A549 (cell line): ENCODE measurements at regions not wholly inside any gene's neighbourhood (a gene's known extent, or its start where the extent isn't known, plus 50 kb on each side); places are given as distances from the start of the nearest gene placed in this dataset.

Experiments
- ATAC-seq, 2 experiments: fragments of 200-7000 bp in 1 of 2; fragments of >200 bp in 1 of 2; cut with Nextera tagmentation in 1 of 2; cut with Tn5 transposase in 1 of 2; 3 replicates each; pipeline versions ENCODE4 v1.8.0 to v1.9.1; 2018 to 2020; ENCODE audit warnings: mild to moderate bottlenecking in 1 of 2, moderate library complexity in 1 of 2
- CTCF ChIA-PET: fragments of 300-600 bp; sonication (Branson Sonifier 250); formaldehyde crosslinking; extraction: SDS; loops from one replicate; lab custom pipeline; 2021; ENCODE audit warnings: antibody characterized with exemption, inconsistent platforms; lab: Yijun Ruan, JAX
- POLR2A ChIA-PET: fragments of 350-600 bp; formaldehyde crosslinking; extraction: SDS; loops from one replicate; lab custom pipeline; 2021; ENCODE audit warnings: antibody characterized with exemption, inconsistent platforms; lab: Yijun Ruan, JAX
- DNase-seq, 2 experiments: peaks; one replicate each; pipeline versions ENCODE4 v3.0.0 to v3.0.0-alpha.2; 2011 to 2016; ENCODE audit warnings: low read depth in 1 of 2, low spot score in 1 of 2
- FAIRE-seq: peaks from 2 replicates; lab custom pipeline; 2011; peaks lifted over from hg19 to GRCh38; lab: Jason Lieb, UNC
- H3K27ac ChIP-seq, 2 experiments: fragments of >200 bp; sonication (Bioruptor Twin); formaldehyde crosslinking; 3 replicates each; pipeline ENCODE4 v1.5.1; 2016 to 2017
- H3K4me1 ChIP-seq: fragments of >200 bp; sonication (Bioruptor Twin); formaldehyde crosslinking; 3 replicates; pipeline ENCODE4 v1.6.1; 2016
- H3K4me2 ChIP-seq: fragments of >200 bp; sonication (Bioruptor Twin); formaldehyde crosslinking; 3 replicates; pipeline ENCODE4 v1.6.1; 2016
- H3K4me3 ChIP-seq: fragments of >200 bp; sonication (Bioruptor Twin); formaldehyde crosslinking; 3 replicates; pipeline ENCODE4 v1.5.1; 2016
- H3K9me3 ChIP-seq: fragments of >200 bp; sonication (Bioruptor Twin); formaldehyde crosslinking; 3 replicates; pipeline ENCODE4 v1.6.1; 2016
- CEBPB ChIP-seq, 2 experiments: fragments of >200 bp in 1 of 2; sonication (Bioruptor Twin) in 1 of 2; formaldehyde crosslinking in 1 of 2; IDR thresholded peaks; 2 replicates each; pipeline ENCODE4 v1.6.1; 2012 to 2016
- E2F6 ChIP-seq: IDR thresholded peaks from 2 replicates; pipeline ENCODE4 v1.6.1; 2012; ENCODE audit warnings: low read depth, borderline replicate concordance
- FOSL2 ChIP-seq, 2 experiments: fragments of 450-650 bp in 1 of 2; fragments of >200 bp in 1 of 2; sonication (Bioruptor Twin) in 1 of 2; formaldehyde crosslinking; IDR thresholded peaks; 2 replicates each; pipeline versions ENCODE4 v1.5.0 to v1.6.1; 2016 to 2020; ENCODE audit warnings: mild to moderate bottlenecking in 1 of 2, moderate library complexity in 1 of 2
- GATA3 ChIP-seq: IDR thresholded peaks from 2 replicates; pipeline ENCODE4 v1.6.1; 2012; ENCODE audit warnings: borderline replicate concordance
- HDAC2 ChIP-seq: fragments of 200-600 bp; sonication (generic); IDR thresholded peaks from 2 replicates; pipeline ENCODE4 v1.6.1; 2016
- HOXB13 ChIP-seq: fragments of 250-450 bp; sonication (Bioruptor Pico); IDR thresholded peaks from 2 replicates; pipeline ENCODE4 v1.5.0; 2020; ENCODE audit warnings: low read depth, mild to moderate bottlenecking, moderate library complexity
- JUN ChIP-seq, 2 experiments: fragments of >200 bp; sonication (Bioruptor Twin); formaldehyde crosslinking; IDR thresholded peaks; 2 replicates in 1 of 2; 3 replicates in 1 of 2; pipeline ENCODE4 v1.6.1; 2016 to 2017
- KDM1A ChIP-seq: fragments of 200-600 bp; sonication (generic); IDR thresholded peaks from 2 replicates; pipeline ENCODE4 v1.6.1; 2016; ENCODE audit warnings: low read depth, mild to moderate bottlenecking
- KDM5A ChIP-seq: fragments of 200-600 bp; sonication (generic); IDR thresholded peaks from 2 replicates; pipeline ENCODE4 v1.6.1; 2016; ENCODE audit warnings: antibody characterized with exemption, mild to moderate bottlenecking
- MAZ ChIP-seq: fragments of 150-350 bp; IDR thresholded peaks from 2 replicates; pipeline ENCODE4 v1.6.1; 2014; ENCODE audit warnings: antibody characterized with exemption, low read depth, low read length, borderline replicate concordance
- NFE2L2 ChIP-seq: fragments of 150-350 bp; conservative IDR thresholded peaks from 2 replicates; pipeline ENCODE4 v1.6.1; 2014; ENCODE audit warnings: low read length
- NPAS2 ChIP-seq: fragments of 250-450 bp; sonication (Bioruptor Pico); IDR thresholded peaks from 2 replicates; pipeline ENCODE4 v1.8.0; 2022; ENCODE audit warnings: mild to moderate bottlenecking, moderate library complexity, borderline replicate concordance
- POLR2AphosphoS2 ChIP-seq: conservative IDR thresholded peaks from 2 replicates; pipeline ENCODE4 v1.6.1; 2012; ENCODE audit warnings: low read length, improper control_type of control experiment, inconsistent platforms
- ZFP36 ChIP-seq: fragments of 450-650 bp; IDR thresholded peaks from 2 replicates; pipeline ENCODE4 v1.6.1; 2014; ENCODE audit warnings: borderline replicate concordance; ENCODE audit not compliant: partially characterized antibody
- ZSCAN20 ChIP-seq: fragments of 250-450 bp; sonication (Bioruptor Pico); IDR thresholded peaks from 2 replicates; pipeline ENCODE4 v1.8.0; 2022; ENCODE audit warnings: mild to moderate bottlenecking, moderate library complexity
- WGBS: methylation state at CpG from one replicate; pipeline ENCODE4 v1.1.6; 2017; ENCODE audit errors: missing lambda C conversion rate; 5-methylcytosine and 5-hydroxymethylcytosine counted together
- TF ChIP-seq, protein P1 (sequence below): IDR thresholded peaks from 2 replicates; pipeline ENCODE4 v1.6.1; 2012
- TF ChIP-seq, protein P2 (sequence below): fragments of 250-450 bp; sonication (Bioruptor Pico); IDR thresholded peaks from 2 replicates; pipeline ENCODE4 v1.5.0; 2021; ENCODE audit warnings: mild to moderate bottlenecking, moderate library complexity, borderline replicate concordance
- TF ChIP-seq, protein P3 (sequence below): fragments of >200 bp; sonication (Bioruptor Twin); formaldehyde crosslinking; IDR thresholded peaks from 2 replicates; pipeline ENCODE4 v1.6.1; 2016
- TF ChIP-seq, protein P4 (sequence below): fragments of 250-450 bp; sonication (Bioruptor Pico); IDR thresholded peaks from 2 replicates; pipeline ENCODE4 v1.5.0; 2020; ENCODE audit warnings: low read depth, mild to moderate bottlenecking, moderate library complexity

DNA sequence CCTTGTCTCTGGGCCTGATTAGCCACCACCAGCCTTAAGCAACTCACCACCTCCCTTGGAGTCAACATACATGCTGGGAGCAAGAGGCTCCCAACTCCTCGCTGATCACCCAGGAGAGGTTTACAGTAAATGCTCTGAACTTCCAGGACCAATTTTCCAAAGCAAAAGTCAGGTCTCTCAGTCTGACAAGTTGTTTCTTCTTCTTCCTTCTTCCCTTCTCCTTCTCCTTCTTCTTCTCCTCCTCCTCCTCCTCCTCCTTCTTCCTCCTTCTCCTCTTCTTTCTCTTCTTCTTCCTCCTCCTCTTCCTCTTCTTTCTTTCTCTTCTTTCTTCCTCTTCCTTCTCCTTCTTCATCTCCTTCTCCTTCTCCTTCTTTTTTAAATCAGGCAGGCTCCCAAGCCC is 148.2 kb downstream of the NECTIN1 start:
- Histone ChIP-seq H3K4me2 (no peak overlapping the region), H3K4me1 (no peaks in the 10 kb centered on the region), H3K27ac (no peak overlapping the region), H3K9me3 (no peaks in the 10 kb centered on the region), H3K4me3 (no peak overlapping the region)
- ChIA-PET CTCF (interaction anchor here (0.8 kb wide), 1 partner anchor 1800 kb away, joined by 3 read pairs; no protein-coding TSS in a partner anchor), POLR2A (no interaction called here)
- WGBS = 25% methylated on average over 1 of the region's 1 CpG
- DNase-seq (no peak), FAIRE-seq (no peak), ATAC-seq (no peak)
- TF ChIP-seq, protein P1, sequence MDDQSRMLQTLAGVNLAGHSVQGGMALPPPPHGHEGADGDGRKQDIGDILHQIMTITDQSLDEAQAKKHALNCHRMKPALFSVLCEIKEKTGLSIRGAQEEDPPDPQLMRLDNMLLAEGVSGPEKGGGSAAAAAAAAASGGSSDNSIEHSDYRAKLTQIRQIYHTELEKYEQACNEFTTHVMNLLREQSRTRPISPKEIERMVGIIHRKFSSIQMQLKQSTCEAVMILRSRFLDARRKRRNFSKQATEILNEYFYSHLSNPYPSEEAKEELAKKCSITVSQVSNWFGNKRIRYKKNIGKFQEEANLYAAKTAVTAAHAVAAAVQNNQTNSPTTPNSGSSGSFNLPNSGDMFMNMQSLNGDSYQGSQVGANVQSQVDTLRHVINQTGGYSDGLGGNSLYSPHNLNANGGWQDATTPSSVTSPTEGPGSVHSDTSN = no peak
- TF ChIP-seq, protein P2, sequence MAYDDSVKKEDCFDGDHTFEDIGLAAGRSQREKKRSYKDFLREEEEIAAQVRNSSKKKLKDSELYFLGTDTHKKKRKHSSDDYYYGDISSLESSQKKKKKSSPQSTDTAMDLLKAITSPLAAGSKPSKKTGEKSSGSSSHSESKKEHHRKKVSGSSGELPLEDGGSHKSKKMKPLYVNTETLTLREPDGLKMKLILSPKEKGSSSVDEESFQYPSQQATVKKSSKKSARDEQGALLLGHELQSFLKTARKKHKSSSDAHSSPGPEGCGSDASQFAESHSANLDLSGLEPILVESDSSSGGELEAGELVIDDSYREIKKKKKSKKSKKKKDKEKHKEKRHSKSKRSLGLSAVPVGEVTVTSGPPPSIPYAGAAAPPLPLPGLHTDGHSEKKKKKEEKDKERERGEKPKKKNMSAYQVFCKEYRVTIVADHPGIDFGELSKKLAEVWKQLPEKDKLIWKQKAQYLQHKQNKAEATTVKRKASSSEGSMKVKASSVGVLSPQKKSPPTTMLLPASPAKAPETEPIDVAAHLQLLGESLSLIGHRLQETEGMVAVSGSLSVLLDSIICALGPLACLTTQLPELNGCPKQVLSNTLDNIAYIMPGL (CRISPR knock-in tag) = no peak
- TF ChIP-seq ZSCAN20 (CRISPR knock-in tag) (no peak), HOXB13 (CRISPR knock-in tag) (no peak)

DNA sequence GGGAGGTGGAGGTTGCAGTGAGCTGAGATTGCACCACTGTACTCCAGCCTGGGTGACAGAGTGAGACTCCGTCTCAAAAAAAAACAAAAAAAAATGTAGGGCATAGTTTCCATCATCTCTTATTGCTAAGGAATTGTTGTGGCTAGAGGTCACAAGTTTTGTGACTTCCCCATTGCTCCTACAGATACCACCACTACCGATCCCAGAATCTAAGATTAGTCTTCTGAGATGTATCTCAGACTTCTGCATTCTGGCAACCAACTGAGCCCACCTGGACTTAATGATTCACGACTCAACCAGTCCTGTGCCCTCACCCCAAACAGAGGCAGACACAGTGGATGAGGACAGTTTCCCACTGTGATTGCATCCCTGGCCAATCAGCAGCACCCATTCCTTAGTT is 148.9 kb downstream of the NECTIN1 start:
- ATAC-seq = no peak
- no peak for FAIRE-seq
- Histone ChIP-seq H3K27ac (no peak overlapping the region), H3K4me1 (no peaks in the 10 kb centered on the region), H3K4me3 (no peak overlapping the region), H3K4me2 (no peak overlapping the region), H3K9me3 (no peaks in the 10 kb centered on the region)
- 78% methylated on average over 3 of the region's 3 CpGs for WGBS
- CTCF ChIA-PET = no interaction called here
- POLR2A ChIA-PET = no interaction called here
- TF ChIP-seq JUN (IDR thresholded peaks at IDR 0.05) (no peak), POLR2AphosphoS2 (no peak), NFE2L2 (no peak), HOXB13 (CRISPR knock-in tag) (no peak), ZFP36 (no peak), GATA3 (no peak), KDM1A (no peak), MAZ (no peak), E2F6 (no peak), HDAC2 (no peak), FOSL2 (IDR thresholded peaks at IDR 0.05) (no peak), FOSL2 (CRISPR knock-in tag; IDR thresholded peaks at IDR 0.05) (no peak)
- TF ChIP-seq, protein P1 = no peak
- TF ChIP-seq, protein P3, sequence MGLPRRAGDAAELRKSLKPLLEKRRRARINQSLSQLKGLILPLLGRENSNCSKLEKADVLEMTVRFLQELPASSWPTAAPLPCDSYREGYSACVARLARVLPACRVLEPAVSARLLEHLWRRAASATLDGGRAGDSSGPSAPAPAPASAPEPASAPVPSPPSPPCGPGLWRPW = no peak
- TF ChIP-seq, protein P4, sequence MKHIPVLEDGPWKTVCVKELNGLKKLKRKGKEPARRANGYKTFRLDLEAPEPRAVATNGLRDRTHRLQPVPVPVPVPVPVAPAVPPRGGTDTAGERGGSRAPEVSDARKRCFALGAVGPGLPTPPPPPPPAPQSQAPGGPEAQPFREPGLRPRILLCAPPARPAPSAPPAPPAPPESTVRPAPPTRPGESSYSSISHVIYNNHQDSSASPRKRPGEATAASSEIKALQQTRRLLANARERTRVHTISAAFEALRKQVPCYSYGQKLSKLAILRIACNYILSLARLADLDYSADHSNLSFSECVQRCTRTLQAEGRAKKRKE = no peak
- TF ChIP-seq, all 56 proteins: peak for 0
- DNase-seq = no peak

- TF ChIP-seq POLR2AphosphoS2 = no peak
- TF ChIP-seq KDM5A = no peak
- TF ChIP-seq NPAS2 = no peak
- no peak for TF ChIP-seq CEBPB (IDR thresholded peaks at IDR 0.05)
- TF ChIP-seq, all 56 proteins: peak for 0
- FAIRE-seq (no peak), ATAC-seq (no peak; a peak in 1 of 6 replicates), DNase-seq (no peak)
- WGBS = 46% methylated on average over 11 of the region's 11 CpGs
- CTCF ChIA-PET = no interaction called here
- no peaks in the 10 kb centered on the region for H3K4me1 ChIP-seq
- no peak overlapping the region for H3K27ac ChIP-seq
- POLR2A ChIA-PET = no interaction called here
- H3K4me2 ChIP-seq = no peak overlapping the region
- no peaks in the 10 kb centered on the region for H3K9me3 ChIP-seq
- no peak overlapping the region for H3K4me3 ChIP-seq
Measured at GRCh38 chr11:119578521-119579191, 150.3 kb downstream of the NECTIN1 start.
